ENCODE measurements at regions not wholly inside any gene's neighbourhood (a gene's known extent, or its start where the extent isn't known, plus 50 kb on each side); places are given as distances from the start of the nearest gene placed in this dataset.

GRCh38 chr1:93744299-93744988 lies 62.8 kb upstream of the BCAR3 start:
- no peak for DNase-seq (ENCODE audit: low read depth in 3 of 3)

DNA sequence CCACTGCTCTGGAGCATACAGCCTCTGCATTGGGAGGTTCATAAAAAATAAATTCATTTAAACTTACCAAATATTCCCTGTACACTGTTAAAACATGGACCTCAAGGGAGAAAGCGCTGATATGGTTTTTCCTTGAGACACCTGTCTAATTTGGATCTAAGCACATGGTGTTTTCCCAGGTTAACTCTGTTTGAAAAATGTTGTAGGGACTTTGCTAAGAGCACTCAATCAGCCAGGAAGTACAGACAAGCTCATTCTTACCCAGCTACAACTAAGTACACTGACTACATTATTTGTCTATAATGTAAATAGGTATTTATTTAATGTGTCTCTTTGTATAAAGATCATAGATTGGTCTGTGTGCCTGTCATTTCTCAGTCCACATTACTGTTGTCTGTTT lies 61.8 kb upstream of the BCAR3 start:
- DNase-seq (ENCODE audit: low read depth in 3 of 3) = no peak

GRCh38 chr1:93740601-93741031 lies 59.0 kb upstream of the BCAR3 start:
- DNase-seq (ENCODE audit: low read depth in 3 of 3) = no peak

DNA sequence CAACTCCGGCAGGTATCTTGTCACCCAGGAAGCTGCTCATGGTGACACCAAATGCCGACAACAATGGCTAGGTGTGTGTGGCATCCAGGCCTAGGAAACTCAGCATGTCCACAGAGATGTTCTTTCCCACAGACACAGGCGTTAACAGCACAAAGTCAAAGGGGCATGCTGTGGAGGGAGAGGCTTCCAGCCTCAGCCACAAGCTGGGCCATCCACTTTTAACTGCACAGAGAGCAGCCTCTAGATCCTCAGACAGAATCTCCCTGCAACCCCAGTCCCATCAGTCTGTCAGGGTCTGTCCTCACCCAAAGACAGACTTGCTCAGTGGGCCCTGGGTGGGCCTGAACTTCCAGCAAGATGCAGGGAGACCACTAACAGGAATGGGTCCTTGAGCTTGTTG lies 58.5 kb upstream of the BCAR3 start:
- no peak for DNase-seq (ENCODE audit: low read depth in 3 of 3)

GRCh38 chr1:93739472-93739871 lies 57.8 kb upstream of the BCAR3 start:
- DNase-seq (ENCODE audit: low read depth in 3 of 3) = no peak

DNA sequence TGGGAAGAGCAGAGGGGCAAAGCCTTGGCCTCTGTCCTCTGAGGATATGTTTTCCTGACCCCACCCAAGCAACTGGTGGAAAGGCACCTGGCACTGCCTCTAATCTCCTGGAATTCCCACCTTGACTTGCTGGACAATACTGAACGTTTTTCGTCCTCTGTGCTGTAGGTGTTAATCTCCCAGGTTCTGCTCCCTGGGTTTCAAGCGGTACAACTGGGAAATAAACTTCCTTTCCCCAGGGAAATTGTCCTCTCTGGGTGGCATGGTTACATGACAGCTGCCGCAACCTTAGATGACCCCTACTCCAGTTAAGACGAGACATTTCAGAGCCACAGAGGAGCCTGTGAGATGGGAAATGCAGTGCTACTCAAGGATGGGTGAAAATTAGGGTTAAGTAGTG lies 57.3 kb upstream of the BCAR3 start:
- DNase-seq (ENCODE audit: low read depth in 3 of 3) = no peak

GRCh38 chr1:93738075-93738622 lies 56.5 kb upstream of the BCAR3 start:
- no peak for DNase-seq (ENCODE audit: low read depth in 3 of 3)

GRCh38 chr1:93735722-93736121 lies 54.1 kb upstream of the BCAR3 start:
- no peak for DNase-seq (ENCODE audit: low read depth in 3 of 3)

- no peak for DNase-seq (ENCODE audit: low read depth in 3 of 3)
These were observed 53.4 kb upstream of the BCAR3 start for GRCh38 chr1:93734999-93735398.

- no peak for DNase-seq (ENCODE audit: low read depth in 3 of 3)
These were observed 51.7 kb upstream of the BCAR3 start for GRCh38 chr1:93733340-93733739.

DNA sequence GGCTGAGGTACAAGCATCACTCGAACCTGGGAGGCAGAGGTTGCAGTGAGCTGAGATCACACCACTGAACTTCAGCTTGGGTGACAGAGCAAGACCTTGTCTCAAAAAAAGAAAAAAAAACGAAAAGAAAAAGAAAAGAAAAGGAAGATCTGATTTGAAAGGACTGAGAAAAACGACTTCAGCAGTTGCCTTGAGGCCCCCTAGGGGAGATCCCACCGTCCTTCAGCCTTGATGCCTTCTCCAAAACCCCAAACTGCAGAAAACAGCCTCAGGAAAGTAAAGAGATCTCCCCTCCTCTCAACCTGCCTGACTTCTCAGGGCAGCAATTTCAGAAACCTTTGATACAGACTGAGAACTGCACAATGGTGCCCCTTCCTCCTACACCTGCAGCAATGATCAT lies 50.9 kb upstream of the BCAR3 start:
- no peak for DNase-seq (ENCODE audit: low read depth in 3 of 3)
